A549 (cell line): ENCODE measurements at regions not wholly inside any gene's neighbourhood (a gene's known extent, or its start where the extent isn't known, plus 50 kb on each side); places are given as distances from the start of the nearest gene placed in this dataset.

Source experiments
- ATAC-seq, 2 experiments: fragments of 200-7000 bp in 1 of 2; fragments of >200 bp in 1 of 2; cut with Nextera tagmentation in 1 of 2; cut with Tn5 transposase in 1 of 2; 3 replicates each; pipeline versions ENCODE4 v1.8.0 to v1.9.1; 2018 to 2020; ENCODE audit warnings: mild to moderate bottlenecking in 1 of 2, moderate library complexity in 1 of 2
- CTCF ChIA-PET: fragments of 300-600 bp; sonication (Branson Sonifier 250); formaldehyde crosslinking; extraction: SDS; loops from one replicate; lab custom pipeline; 2021; ENCODE audit warnings: antibody characterized with exemption, inconsistent platforms; lab: Yijun Ruan, JAX
- POLR2A ChIA-PET: fragments of 350-600 bp; formaldehyde crosslinking; extraction: SDS; loops from one replicate; lab custom pipeline; 2021; ENCODE audit warnings: antibody characterized with exemption, inconsistent platforms; lab: Yijun Ruan, JAX
- DNase-seq, 2 experiments: peaks; one replicate each; pipeline versions ENCODE4 v3.0.0 to v3.0.0-alpha.2; 2011 to 2016; ENCODE audit warnings: low read depth in 1 of 2, low spot score in 1 of 2
- FAIRE-seq: peaks from 2 replicates; lab custom pipeline; 2011; peaks lifted over from hg19 to GRCh38; lab: Jason Lieb, UNC
- H3K27ac ChIP-seq, 2 experiments: fragments of >200 bp; sonication (Bioruptor Twin); formaldehyde crosslinking; 3 replicates each; pipeline ENCODE4 v1.5.1; 2016 to 2017
- H3K4me1 ChIP-seq: fragments of >200 bp; sonication (Bioruptor Twin); formaldehyde crosslinking; 3 replicates; pipeline ENCODE4 v1.6.1; 2016
- H3K4me2 ChIP-seq: fragments of >200 bp; sonication (Bioruptor Twin); formaldehyde crosslinking; 3 replicates; pipeline ENCODE4 v1.6.1; 2016
- H3K4me3 ChIP-seq: fragments of >200 bp; sonication (Bioruptor Twin); formaldehyde crosslinking; 3 replicates; pipeline ENCODE4 v1.5.1; 2016
- H3K9me3 ChIP-seq: fragments of >200 bp; sonication (Bioruptor Twin); formaldehyde crosslinking; 3 replicates; pipeline ENCODE4 v1.6.1; 2016
- BCL3 ChIP-seq: fragments of >200 bp; sonication (Bioruptor Twin); formaldehyde crosslinking; IDR thresholded peaks from 3 replicates; pipeline ENCODE4 v1.6.1; 2016
- BHLHE40 ChIP-seq: IDR thresholded peaks from 2 replicates; pipeline ENCODE4 v1.6.1; 2012; ENCODE audit warnings: low read depth, low read length, inconsistent platforms
- CBX2 ChIP-seq: fragments of 200-600 bp; sonication (generic); IDR thresholded peaks from 2 replicates; pipeline ENCODE4 v1.6.1; 2016; ENCODE audit warnings: low read depth, mild to moderate bottlenecking, borderline replicate concordance
- CEBPB ChIP-seq, 2 experiments: fragments of >200 bp in 1 of 2; sonication (Bioruptor Twin) in 1 of 2; formaldehyde crosslinking in 1 of 2; IDR thresholded peaks; 2 replicates each; pipeline ENCODE4 v1.6.1; 2012 to 2016
- EHMT2 ChIP-seq: fragments of 200-600 bp; sonication (generic); IDR thresholded peaks from 2 replicates; pipeline ENCODE4 v1.6.1; 2016; ENCODE audit warnings: antibody characterized with exemption, low read depth, mild to moderate bottlenecking, moderate library complexity
- ESRRA ChIP-seq: fragments of 150-350 bp; IDR thresholded peaks from 2 replicates; pipeline ENCODE4 v1.6.1; 2014; ENCODE audit warnings: mild to moderate bottlenecking, low read length, borderline replicate concordance
- HDAC2 ChIP-seq: fragments of 200-600 bp; sonication (generic); IDR thresholded peaks from 2 replicates; pipeline ENCODE4 v1.6.1; 2016
- HES2 ChIP-seq: fragments of >200 bp; sonication (Bioruptor Twin); formaldehyde crosslinking; IDR thresholded peaks from 2 replicates; pipeline ENCODE4 v1.6.1; 2016
- HOXA7 ChIP-seq: fragments of 250-450 bp; sonication (Bioruptor Pico); IDR thresholded peaks from 2 replicates; pipeline ENCODE4 v1.5.0; 2020; ENCODE audit warnings: mild to moderate bottlenecking, moderate library complexity
- HOXB13 ChIP-seq: fragments of 250-450 bp; sonication (Bioruptor Pico); IDR thresholded peaks from 2 replicates; pipeline ENCODE4 v1.5.0; 2020; ENCODE audit warnings: low read depth, mild to moderate bottlenecking, moderate library complexity
- JUN ChIP-seq, 2 experiments: fragments of >200 bp; sonication (Bioruptor Twin); formaldehyde crosslinking; IDR thresholded peaks; 2 replicates in 1 of 2; 3 replicates in 1 of 2; pipeline ENCODE4 v1.6.1; 2016 to 2017
- KDM1A ChIP-seq: fragments of 200-600 bp; sonication (generic); IDR thresholded peaks from 2 replicates; pipeline ENCODE4 v1.6.1; 2016; ENCODE audit warnings: low read depth, mild to moderate bottlenecking
- KDM5A ChIP-seq: fragments of 200-600 bp; sonication (generic); IDR thresholded peaks from 2 replicates; pipeline ENCODE4 v1.6.1; 2016; ENCODE audit warnings: antibody characterized with exemption, mild to moderate bottlenecking
- MAX ChIP-seq: IDR thresholded peaks from 2 replicates; pipeline ENCODE4 v1.6.1; 2012
- PHF8 ChIP-seq: fragments of 200-600 bp; sonication (generic); IDR thresholded peaks from 2 replicates; pipeline ENCODE4 v1.6.1; 2016; ENCODE audit warnings: low read depth, mild to moderate bottlenecking, antibody characterized with exemption, moderate library complexity, borderline replicate concordance
- RCOR1 ChIP-seq: fragments of 150-350 bp; IDR thresholded peaks from 2 replicates; pipeline ENCODE4 v1.6.1; 2014; ENCODE audit warnings: antibody characterized with exemption, low read length, low read depth
- SREBF2 ChIP-seq: fragments of 450-650 bp; IDR thresholded peaks from 2 replicates; pipeline ENCODE4 v1.6.1; 2014; ENCODE audit warnings: mild to moderate bottlenecking, moderate library complexity
- ZFP36 ChIP-seq: fragments of 450-650 bp; IDR thresholded peaks from 2 replicates; pipeline ENCODE4 v1.6.1; 2014; ENCODE audit warnings: borderline replicate concordance; ENCODE audit not compliant: partially characterized antibody
- ZNF302 ChIP-seq: fragments of 250-450 bp; sonication (Bioruptor Pico); IDR thresholded peaks from 2 replicates; pipeline ENCODE4 v1.9.0; 2021; ENCODE audit warnings: inconsistent platforms, mild to moderate bottlenecking, moderate library complexity
- ZSCAN20 ChIP-seq: fragments of 250-450 bp; sonication (Bioruptor Pico); IDR thresholded peaks from 2 replicates; pipeline ENCODE4 v1.8.0; 2022; ENCODE audit warnings: mild to moderate bottlenecking, moderate library complexity
- WGBS: methylation state at CpG from one replicate; pipeline ENCODE4 v1.1.6; 2017; ENCODE audit errors: missing lambda C conversion rate; 5-methylcytosine and 5-hydroxymethylcytosine counted together
- TF ChIP-seq, protein P1 (sequence below): IDR thresholded peaks from 2 replicates; pipeline ENCODE4 v1.6.1; 2012; ENCODE audit warnings: low read depth, borderline replicate concordance
- TF ChIP-seq, protein P2 (sequence below): fragments of 250-450 bp; sonication (Bioruptor Pico); IDR thresholded peaks from 2 replicates; pipeline ENCODE4 v1.5.0; 2021; ENCODE audit warnings: mild to moderate bottlenecking, moderate library complexity, borderline replicate concordance

GRCh38 chr5:111929261-111929660 is 172.3 kb upstream of the NREP start:
- no peak for TF ChIP-seq HES2
- no peak for TF ChIP-seq HDAC2
- TF ChIP-seq JUN (IDR thresholded peaks at IDR 0.05): no peak
- no peak for TF ChIP-seq CBX2
- no peak for TF ChIP-seq ZSCAN20 (CRISPR knock-in tag)
- no peak for TF ChIP-seq KDM5A
- TF ChIP-seq MAX: no peak
- TF ChIP-seq ZFP36: no peak
- no peak for TF ChIP-seq ESRRA
- TF ChIP-seq CEBPB (IDR thresholded peaks at IDR 0.05): no peak
- no peak for TF ChIP-seq KDM1A
- no peak for TF ChIP-seq HOXB13
- no peak for TF ChIP-seq BCL3
- TF ChIP-seq, protein P1, sequence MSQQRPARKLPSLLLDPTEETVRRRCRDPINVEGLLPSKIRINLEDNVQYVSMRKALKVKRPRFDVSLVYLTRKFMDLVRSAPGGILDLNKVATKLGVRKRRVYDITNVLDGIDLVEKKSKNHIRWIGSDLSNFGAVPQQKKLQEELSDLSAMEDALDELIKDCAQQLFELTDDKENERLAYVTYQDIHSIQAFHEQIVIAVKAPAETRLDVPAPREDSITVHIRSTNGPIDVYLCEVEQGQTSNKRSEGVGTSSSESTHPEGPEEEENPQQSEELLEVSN: no peak
- TF ChIP-seq, protein P2, sequence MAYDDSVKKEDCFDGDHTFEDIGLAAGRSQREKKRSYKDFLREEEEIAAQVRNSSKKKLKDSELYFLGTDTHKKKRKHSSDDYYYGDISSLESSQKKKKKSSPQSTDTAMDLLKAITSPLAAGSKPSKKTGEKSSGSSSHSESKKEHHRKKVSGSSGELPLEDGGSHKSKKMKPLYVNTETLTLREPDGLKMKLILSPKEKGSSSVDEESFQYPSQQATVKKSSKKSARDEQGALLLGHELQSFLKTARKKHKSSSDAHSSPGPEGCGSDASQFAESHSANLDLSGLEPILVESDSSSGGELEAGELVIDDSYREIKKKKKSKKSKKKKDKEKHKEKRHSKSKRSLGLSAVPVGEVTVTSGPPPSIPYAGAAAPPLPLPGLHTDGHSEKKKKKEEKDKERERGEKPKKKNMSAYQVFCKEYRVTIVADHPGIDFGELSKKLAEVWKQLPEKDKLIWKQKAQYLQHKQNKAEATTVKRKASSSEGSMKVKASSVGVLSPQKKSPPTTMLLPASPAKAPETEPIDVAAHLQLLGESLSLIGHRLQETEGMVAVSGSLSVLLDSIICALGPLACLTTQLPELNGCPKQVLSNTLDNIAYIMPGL (CRISPR knock-in tag): no peak

GRCh38 chr5:111928511-111928910 is 171.5 kb upstream of the NREP start:
- Histone ChIP-seq H3K27ac (no peak overlapping the region), H3K4me3 (no peak overlapping the region), H3K4me1 (no peaks in the 10 kb centered on the region), H3K9me3 (no peaks in the 10 kb centered on the region), H3K4me2 (no peak overlapping the region)
- FAIRE-seq (no peak), ATAC-seq (no peak), DNase-seq (no peak)
- no peak for TF ChIP-seq PHF8
- ChIA-PET POLR2A (no interaction called here), CTCF (no interaction called here)

More at GRCh38 chr5:111929261-111929660, 172.3 kb upstream of the NREP start:
- Histone ChIP-seq H3K4me1 (no peaks in the 10 kb centered on the region), H3K4me2 (no peak overlapping the region), H3K9me3 (no peaks in the 10 kb centered on the region), H3K4me3 (no peak overlapping the region), H3K27ac (no peak overlapping the region)
- CTCF ChIA-PET: no interaction called here
- no peak for ATAC-seq
- FAIRE-seq: no peak
- DNase-seq: no peak
- POLR2A ChIA-PET: no interaction called here

DNA sequence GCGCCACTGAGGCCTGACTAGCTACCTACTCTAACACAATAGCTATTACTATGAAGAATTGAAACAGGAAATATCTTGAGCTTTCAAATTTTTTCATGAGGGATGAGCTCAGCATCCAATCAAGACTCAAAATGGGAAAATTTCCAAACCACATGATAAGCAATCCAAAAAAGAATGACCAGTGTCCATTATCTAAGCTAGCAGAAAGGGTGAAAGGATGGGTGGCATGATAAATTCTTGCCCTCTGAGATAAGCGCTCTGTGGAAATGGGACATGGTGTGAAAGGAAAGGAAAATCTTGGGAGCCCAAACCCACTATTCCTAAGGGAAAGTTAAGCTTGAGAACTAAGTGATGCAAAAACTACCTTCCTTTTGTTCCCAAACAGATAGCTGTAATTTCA is 170.2 kb upstream of the NREP start:
- no peak for DNase-seq
- ChIA-PET POLR2A (no interaction called here), CTCF (interaction anchor here (1.3 kb wide), 1 partner anchor 376 kb away, joined by 4 read pairs; no protein-coding TSS in a partner anchor)
- no peak overlapping the region for H3K27ac ChIP-seq
- TF ChIP-seq ZFP36 (no peak), BHLHE40 (no peak), ZNF302 (CRISPR knock-in tag) (no peak), EHMT2 (no peak), CBX2 (no peak), HOXA7 (CRISPR knock-in tag) (no peak), SREBF2 (no peak), KDM5A (no peak), RCOR1 (no peak), MAX (no peak)
- TF ChIP-seq, protein P1: no peak
- 46% methylated on average over 2 of the region's 2 CpGs for WGBS
- no peak overlapping the region for H3K4me2 ChIP-seq
- no peak overlapping the region for H3K4me3 ChIP-seq
- H3K9me3 ChIP-seq: no peaks in the 10 kb centered on the region
- no peaks in the 10 kb centered on the region for H3K4me1 ChIP-seq
- no peak for FAIRE-seq
- no peak for ATAC-seq
